ENCODE measurements at regions not wholly inside any gene's neighbourhood (a gene's known extent, or its start where the extent isn't known, plus 50 kb on each side); places are given as distances from the start of the nearest gene placed in this dataset.

DNA sequence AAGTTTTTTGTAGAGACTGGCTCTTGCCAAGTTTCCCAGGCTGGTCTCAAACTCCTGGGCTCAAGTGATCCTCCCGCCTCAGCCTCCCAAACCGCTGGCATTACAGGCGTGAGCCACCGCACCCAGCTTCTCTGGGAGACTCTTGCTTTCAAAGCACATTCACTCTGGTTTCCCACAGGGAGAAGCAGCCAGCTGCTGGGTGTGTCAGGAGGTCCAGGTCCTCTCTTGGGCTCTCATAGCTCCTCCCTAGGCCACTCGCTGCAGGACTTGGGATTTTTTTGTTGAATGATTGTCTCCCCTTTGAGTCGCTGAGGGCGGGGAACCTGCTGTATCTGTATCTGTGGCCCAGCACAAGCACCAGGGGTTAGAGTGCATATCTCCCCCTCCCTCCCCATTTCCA is 68.4 kb upstream of the RAPGEF1 start:
- TF ChIP-seq, protein P1, sequence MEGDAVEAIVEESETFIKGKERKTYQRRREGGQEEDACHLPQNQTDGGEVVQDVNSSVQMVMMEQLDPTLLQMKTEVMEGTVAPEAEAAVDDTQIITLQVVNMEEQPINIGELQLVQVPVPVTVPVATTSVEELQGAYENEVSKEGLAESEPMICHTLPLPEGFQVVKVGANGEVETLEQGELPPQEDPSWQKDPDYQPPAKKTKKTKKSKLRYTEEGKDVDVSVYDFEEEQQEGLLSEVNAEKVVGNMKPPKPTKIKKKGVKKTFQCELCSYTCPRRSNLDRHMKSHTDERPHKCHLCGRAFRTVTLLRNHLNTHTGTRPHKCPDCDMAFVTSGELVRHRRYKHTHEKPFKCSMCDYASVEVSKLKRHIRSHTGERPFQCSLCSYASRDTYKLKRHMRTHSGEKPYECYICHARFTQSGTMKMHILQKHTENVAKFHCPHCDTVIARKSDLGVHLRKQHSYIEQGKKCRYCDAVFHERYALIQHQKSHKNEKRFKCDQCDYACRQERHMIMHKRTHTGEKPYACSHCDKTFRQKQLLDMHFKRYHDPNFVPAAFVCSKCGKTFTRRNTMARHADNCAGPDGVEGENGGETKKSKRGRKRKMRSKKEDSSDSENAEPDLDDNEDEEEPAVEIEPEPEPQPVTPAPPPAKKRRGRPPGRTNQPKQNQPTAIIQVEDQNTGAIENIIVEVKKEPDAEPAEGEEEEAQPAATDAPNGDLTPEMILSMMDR (IDR thresholded peaks at IDR 0.05), result no peak
- TF ChIP-seq POLR2A (IDR thresholded peaks at IDR 0.05), result no peak

Measured in body of pancreas (tissue), 4 donors.